GM20431 (cell line): ENCODE measurements at regions not wholly inside any gene's neighbourhood (a gene's known extent, or its start where the extent isn't known, plus 50 kb on each side); places are given as distances from the start of the nearest gene placed in this dataset.
"Not testable (repeated sequence)": the region's sequence is repeated elsewhere in the genome, so short reads cannot be mapped to it uniquely, and the experiment has no call there.

ENCODE experiments used
- in situ Hi-C: fragments of 300-500 bp; cut with MseI, MboI; formaldehyde crosslinking; loops from one replicate; pipeline ENCODE4 v1.15.0; 2020; ENCODE audit warnings: low sequenced_read_pairs; ENCODE audit not compliant: unreplicated experiment

- in situ Hi-C loops = no loop called here
These were observed 196.7 kb downstream of the KLF6 start for GRCh38 chr10:3588346-3588745.

GRCh38 chr10:3584926-3585784 is 199.9 kb downstream of the KLF6 start:
- in situ Hi-C loops = no loop called here

- in situ Hi-C loops = no loop called here
These were observed 204.4 kb downstream of the KLF6 start for GRCh38 chr10:3580565-3580964.

DNA sequence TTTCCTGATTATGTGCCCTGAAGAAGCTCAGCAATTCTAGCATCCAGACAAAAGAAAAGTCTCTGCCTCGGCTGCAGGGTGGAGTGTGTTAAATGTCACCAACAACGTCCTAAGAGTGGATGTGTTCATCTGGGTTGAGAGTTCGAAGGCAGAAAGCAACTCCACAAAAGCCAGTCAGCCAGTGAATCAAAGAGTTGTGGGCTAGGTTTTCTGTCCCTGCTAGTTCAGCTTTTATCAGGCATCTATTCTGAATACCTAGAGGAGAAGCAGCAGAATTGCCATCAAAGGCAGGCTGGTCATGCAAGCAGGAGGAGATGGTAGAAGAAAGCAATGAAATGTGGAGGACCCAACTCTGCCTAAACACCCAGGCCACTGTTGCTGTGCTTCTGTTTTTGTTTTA is 205.2 kb downstream of the KLF6 start:
- in situ Hi-C loops = no loop called here

GRCh38 chr10:3578682-3579081 is 206.3 kb downstream of the KLF6 start:
- in situ Hi-C loops = no loop called here

- in situ Hi-C loops = no loop called here
These were observed 206.8 kb downstream of the KLF6 start for GRCh38 chr10:3578159-3578558.

GRCh38 chr10:3574451-3574850 is 210.6 kb downstream of the KLF6 start:
- in situ Hi-C loops = no loop called here

DNA sequence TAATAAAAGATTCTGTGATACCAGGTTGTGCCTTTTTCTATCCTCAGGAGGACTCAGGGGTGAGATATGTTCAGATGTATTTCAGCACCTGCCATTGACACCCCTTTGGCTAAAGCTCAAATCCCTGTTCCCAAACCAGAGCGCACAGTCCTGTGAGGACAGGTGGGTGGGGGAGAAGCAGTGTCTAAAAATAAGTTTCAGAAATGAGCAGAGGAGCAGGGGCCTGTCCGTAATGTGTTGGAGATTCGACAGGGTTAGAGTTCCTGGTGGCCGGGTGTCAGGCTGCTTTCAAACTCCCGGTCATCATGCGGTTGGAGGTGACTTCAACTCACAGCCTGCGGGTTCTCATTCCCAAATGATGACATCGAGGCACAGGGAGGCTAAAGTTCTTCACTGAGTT is 211.5 kb downstream of the KLF6 start:
- in situ Hi-C loops = no loop called here

DNA sequence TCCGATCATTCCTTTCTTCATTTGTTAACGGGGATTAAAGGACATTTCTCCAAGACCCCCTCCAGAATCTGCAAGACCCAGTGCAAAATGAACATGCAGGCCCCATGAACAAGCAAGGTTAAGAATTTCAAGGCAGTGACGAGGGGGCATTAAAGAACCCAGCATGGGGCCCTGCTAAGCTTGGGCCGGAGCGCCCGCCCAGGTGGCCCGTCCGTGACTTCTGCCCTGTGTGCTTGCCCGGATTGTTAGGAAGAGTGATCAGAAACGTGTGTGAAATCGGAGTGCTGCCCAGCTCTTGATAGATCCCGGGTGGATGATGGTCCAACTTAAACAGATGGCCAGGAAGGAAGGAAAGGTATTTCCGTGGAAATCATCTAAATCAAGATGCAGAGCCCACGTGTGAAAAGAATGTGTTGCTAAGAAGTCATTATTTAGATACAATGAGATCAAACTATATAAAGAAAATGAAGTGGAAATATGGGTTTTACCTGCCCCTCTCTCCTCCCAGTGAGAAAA is 213.6 kb downstream of the KLF6 start:
- in situ Hi-C loops = no loop called here

DNA sequence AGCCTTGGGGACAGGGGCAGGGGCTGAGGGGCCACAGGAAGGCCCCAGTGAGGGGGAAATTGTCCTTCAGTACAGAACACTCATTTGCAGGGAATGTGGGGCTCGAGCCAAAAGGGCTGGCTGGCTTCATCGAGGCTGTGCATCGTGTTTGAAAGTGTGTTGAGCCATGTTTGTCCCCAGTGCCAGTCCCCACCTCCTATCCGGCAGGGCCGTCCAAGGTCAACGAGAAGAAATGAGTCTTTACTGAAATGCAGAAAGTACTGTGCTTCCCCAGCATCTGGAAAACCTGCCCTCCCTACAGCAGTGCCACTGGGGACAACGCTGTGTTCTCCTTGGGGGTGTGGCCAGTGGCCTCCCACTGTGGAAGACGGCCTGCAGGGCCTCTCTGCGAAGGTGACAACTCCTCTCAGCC is 214.1 kb downstream of the KLF6 start:
- in situ Hi-C loops = no loop called here

GRCh38 chr10:3570131-3570729 is 214.8 kb downstream of the KLF6 start:
- in situ Hi-C loops = no loop called here

DNA sequence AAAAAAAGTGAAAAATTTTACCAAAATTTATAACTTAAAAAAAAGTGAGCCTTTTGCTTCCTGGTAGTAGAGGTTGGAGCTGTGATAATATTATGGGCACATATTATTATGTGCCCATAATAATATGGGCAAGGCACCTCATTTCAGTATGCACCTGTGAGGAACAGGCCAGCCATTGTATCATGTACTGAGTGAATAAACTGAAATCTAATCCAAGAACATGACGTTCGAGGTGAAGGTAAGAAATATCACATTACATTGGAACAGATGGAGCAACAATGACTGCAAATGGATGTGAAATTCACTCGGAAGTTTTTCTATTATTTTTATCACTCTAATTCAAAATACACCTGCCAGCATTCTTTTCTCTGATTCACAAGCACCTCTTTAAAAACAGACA is 216.0 kb downstream of the KLF6 start:
- in situ Hi-C loops = no loop called here

- in situ Hi-C loops = no loop called here
These were observed 216.6 kb downstream of the KLF6 start for GRCh38 chr10:3568392-3568791.

GRCh38 chr10:3567291-3567963 is 217.6 kb downstream of the KLF6 start:
- in situ Hi-C loops = no loop called here

DNA sequence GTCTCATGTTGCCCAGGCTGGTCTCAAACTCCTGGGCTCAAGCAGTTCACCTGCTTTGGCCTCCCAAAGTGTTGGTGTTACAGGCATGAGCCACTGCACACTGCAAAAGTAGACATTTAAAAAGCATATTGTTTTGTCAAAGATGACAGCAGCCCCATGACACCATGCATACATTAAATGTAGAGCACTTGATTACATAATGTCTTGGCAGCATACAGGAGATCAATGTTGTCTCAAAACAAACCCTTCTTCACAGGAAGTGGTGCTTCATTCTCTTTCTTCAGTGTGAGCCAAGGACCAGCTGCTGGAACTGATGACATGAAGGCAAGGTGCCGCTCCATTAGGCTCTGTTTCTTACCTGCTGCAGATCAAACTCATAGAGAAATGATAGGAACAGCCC is 218.4 kb downstream of the KLF6 start:
- in situ Hi-C loops = no loop called here

DNA sequence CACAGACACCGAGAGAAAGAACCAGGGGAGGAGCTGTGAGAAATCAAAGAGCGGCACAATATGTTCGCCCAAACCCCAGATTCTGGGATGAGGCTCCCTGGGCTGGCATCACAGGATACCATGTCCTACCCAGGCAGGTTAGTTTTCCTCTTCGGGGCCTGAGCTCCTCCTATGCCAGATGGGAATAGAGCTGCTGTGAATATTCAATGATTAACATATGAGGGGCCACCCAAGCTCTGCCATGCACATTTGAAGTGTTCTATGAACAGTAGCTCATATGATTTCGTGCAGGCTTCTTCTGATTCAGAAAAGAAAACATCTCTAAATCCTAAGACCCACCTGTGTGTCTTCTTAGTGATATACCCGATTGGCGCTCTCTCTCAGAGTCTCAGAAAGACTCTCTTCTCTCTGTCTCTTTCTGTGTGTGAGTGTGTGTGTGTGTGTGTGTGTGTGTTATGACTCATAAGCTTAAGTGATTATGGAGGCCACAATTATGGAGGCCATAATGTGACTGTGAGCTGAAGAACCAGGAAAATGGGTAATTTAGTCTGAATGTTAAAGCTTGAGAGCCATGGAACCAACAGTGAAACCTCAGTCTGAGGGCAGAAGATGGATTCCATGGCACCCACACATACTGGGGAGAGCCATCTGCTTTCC is 220.5 kb downstream of the KLF6 start:
- in situ Hi-C loops = no loop called here

DNA sequence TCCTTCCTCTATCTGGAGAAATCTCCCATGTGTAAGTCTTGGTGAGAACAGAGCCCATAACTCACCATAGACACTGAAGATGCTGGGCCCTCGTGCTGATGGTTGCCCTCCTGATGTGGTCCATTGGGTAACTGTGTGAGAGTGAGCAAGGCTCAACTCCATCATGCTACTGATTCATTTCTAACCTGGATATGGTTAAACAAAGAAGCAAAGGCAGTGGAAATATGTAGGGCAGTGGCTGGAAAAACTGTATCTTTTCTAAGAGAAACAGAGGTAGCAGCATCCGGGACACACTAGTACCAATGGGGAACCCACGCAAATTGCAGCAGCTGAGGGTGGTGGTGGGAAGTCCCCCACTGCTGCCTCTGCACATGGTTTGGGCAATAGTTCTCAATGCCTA is 221.7 kb downstream of the KLF6 start:
- in situ Hi-C loops = no loop called here

DNA sequence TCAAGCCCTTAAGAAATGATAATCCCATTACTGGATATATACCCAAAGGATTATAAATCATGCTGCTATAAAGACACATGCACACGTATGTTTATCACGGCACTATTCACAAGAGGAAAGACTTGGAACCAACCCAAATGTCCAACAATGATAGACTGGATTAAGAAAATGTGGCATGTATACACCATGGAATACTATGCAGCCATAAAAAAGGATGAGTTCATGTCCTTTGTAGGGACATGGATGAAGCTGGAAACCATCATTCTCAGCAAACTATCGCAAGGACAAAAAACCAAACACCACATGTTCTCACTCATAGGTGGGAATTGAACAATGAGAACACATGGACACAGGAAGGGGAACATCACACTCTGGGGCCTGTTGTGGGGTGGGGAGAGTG is 224.4 kb downstream of the KLF6 start:
- in situ Hi-C loops = not testable (repeated sequence)

GRCh38 chr10:3559527-3559926 is 225.5 kb downstream of the KLF6 start:
- in situ Hi-C loops = no loop called here

DNA sequence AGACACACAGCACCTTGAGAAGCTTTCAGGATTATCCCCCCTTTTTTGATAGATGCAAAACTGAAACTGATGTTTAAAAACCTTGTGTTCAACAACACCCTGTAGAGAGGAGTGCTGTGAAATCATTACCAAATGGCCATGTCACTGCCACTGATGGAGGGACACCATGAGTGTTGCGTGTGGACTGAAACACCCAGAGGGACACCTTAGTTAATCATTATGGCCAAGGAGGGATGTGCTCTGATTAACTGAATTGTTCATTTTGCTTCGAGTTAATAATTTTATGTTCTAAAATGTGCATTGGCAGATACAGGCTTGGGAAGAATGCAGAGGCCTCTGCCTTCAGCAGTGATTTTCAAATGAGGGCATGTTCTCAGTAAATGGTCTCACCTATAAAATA is 226.0 kb downstream of the KLF6 start:
- in situ Hi-C loops = no loop called here
